IMR-90 (cell line): ENCODE measurements at regions not wholly inside any gene's neighbourhood (a gene's known extent, or its start where the extent isn't known, plus 50 kb on each side); places are given as distances from the start of the nearest gene placed in this dataset.

Experiments used
- ATAC-seq: fragments of 200-7000 bp; cut with Tn5 transposase; 2 replicates; pipeline ENCODE4 v1.9.1; 2020; ENCODE audit warnings: low read depth, mild to moderate bottlenecking, moderate library complexity
- BruUV-seq: library from RNA; stranded (reverse); fragments of 400-500 nt; replicated peaks from 2 replicates; lab custom pipeline; 2021; lab: Mats Ljungman, UMichigan
- CTCF ChIA-PET: fragments of 300-600 bp; formaldehyde crosslinking; extraction: SDS; loops from one replicate; lab custom pipeline; 2021; ENCODE audit warnings: antibody characterized with exemption; lab: Yijun Ruan, JAX
- POLR2A ChIA-PET: fragments of 300-600 bp; sonication (Branson Sonifier 250); formaldehyde crosslinking; loops from one replicate; lab custom pipeline; 2022; ENCODE audit warnings: antibody characterized with exemption; ENCODE audit not compliant: unreplicated experiment; lab: Charles Lee
- DNase-seq: peaks from one replicate; pipeline ENCODE4 v3.0.0; 2013
- H2AFZ ChIP-seq: replicated peaks from 2 replicates; pipeline ENCODE3; 2013; ENCODE audit warnings: low read length, mild to moderate bottlenecking; ENCODE audit not compliant: poor library complexity
- H2AK5ac ChIP-seq: 2 replicates; pipeline ENCODE4 v1.6.1; 2013; ENCODE audit warnings: low read depth, low read length, inconsistent platforms
- H2AK9ac ChIP-seq: replicated peaks from 2 replicates; pipeline ENCODE3; 2013; ENCODE audit warnings: mild to moderate bottlenecking, low read depth, low read length, moderate library complexity; ENCODE audit not compliant: poor library complexity
- H2BK120ac ChIP-seq: 2 replicates; pipeline ENCODE4 v1.6.1; 2013; ENCODE audit warnings: low read depth, low read length, inconsistent platforms
- H2BK15ac ChIP-seq: 3 replicates; pipeline ENCODE4 v1.6.1; 2013; ENCODE audit warnings: low read depth, low read length, inconsistent platforms
- H2BK20ac ChIP-seq: 2 replicates; pipeline ENCODE4 v1.6.1; 2013; ENCODE audit warnings: low read depth, mild to moderate bottlenecking, inconsistent platforms, low read length, moderate library complexity
- H2BK5ac ChIP-seq: 2 replicates; pipeline ENCODE4 v1.6.1; 2013; ENCODE audit warnings: mild to moderate bottlenecking, low read depth, low read length, inconsistent platforms; ENCODE audit not compliant: poor library complexity, severe bottlenecking
- H3K14ac ChIP-seq: replicated peaks from 2 replicates; pipeline ENCODE4 v1.6.1; 2013; ENCODE audit warnings: low read depth, low read length, inconsistent platforms
- H3K18ac ChIP-seq: 2 replicates; pipeline ENCODE4 v1.6.1; 2013; ENCODE audit warnings: low read depth, low read length, control low read depth
- H3K23ac ChIP-seq: 2 replicates; pipeline ENCODE4 v1.6.1; 2013; ENCODE audit warnings: low read depth, low read length, inconsistent platforms
- H3K27ac ChIP-seq: 2 replicates; pipeline ENCODE4 v1.5.1; 2013; ENCODE audit warnings: mild to moderate bottlenecking, control low read depth, low read length; ENCODE audit not compliant: insufficient read depth
- H3K27me3 ChIP-seq: 2 replicates; pipeline ENCODE4 v1.6.1; 2013; ENCODE audit warnings: low read length; ENCODE audit not compliant: control insufficient read depth, insufficient read depth
- H3K36me3 ChIP-seq: 2 replicates; pipeline ENCODE4 v1.6.1; 2013; ENCODE audit warnings: low read length, mixed read lengths; ENCODE audit not compliant: control insufficient read depth, insufficient read depth
- H3K4ac ChIP-seq: 2 replicates; pipeline ENCODE4 v1.6.1; 2013; ENCODE audit warnings: low read depth, low read length, inconsistent platforms
- H3K4me1 ChIP-seq: 2 replicates; pipeline ENCODE4 v1.6.1; 2013; ENCODE audit warnings: low read length, mixed read lengths; ENCODE audit not compliant: control insufficient read depth, insufficient read depth
- H3K4me2 ChIP-seq: 2 replicates; pipeline ENCODE4 v1.6.1; 2013; ENCODE audit warnings: low read depth, mild to moderate bottlenecking, control low read depth, low read length, moderate library complexity
- H3K4me3 ChIP-seq: 2 replicates; pipeline ENCODE4 v1.5.1; 2013; ENCODE audit warnings: low read depth, mild to moderate bottlenecking, control low read depth, low read length, moderate library complexity; ENCODE audit not compliant: insufficient read depth
- H3K56ac ChIP-seq: 2 replicates; pipeline ENCODE4 v1.6.1; 2013; ENCODE audit warnings: low read length, inconsistent platforms; ENCODE audit not compliant: insufficient read depth; ENCODE audit errors: extremely low read depth
- H3K79me1 ChIP-seq, 2 experiments: 2 replicates each; pipeline ENCODE4 v1.6.1; 2013; ENCODE audit warnings: low read length in 2 of 2, inconsistent platforms in 1 of 2, low read depth in 1 of 2
- H3K9ac ChIP-seq: 2 replicates; pipeline ENCODE4 v1.6.1; 2013; ENCODE audit warnings: low read depth, low read length, control low read depth
- H3K9me1 ChIP-seq: 2 replicates; pipeline ENCODE4 v1.6.1; 2013; ENCODE audit warnings: low read length, inconsistent platforms; ENCODE audit not compliant: insufficient read depth
- H3K9me3 ChIP-seq: 2 replicates; pipeline ENCODE4 v1.6.1; 2013; ENCODE audit warnings: low read length; ENCODE audit not compliant: control insufficient read depth, insufficient read depth
- H4K20me1 ChIP-seq: 2 replicates; pipeline ENCODE4 v1.6.1; 2013; ENCODE audit warnings: low read length, inconsistent platforms; ENCODE audit not compliant: insufficient read depth
- H4K5ac ChIP-seq: 2 replicates; pipeline ENCODE4 v1.6.1; 2013; ENCODE audit warnings: mild to moderate bottlenecking, low read depth, low read length, control low read depth
- H4K8ac ChIP-seq, 2 experiments: 2 replicates each; pipeline ENCODE4 v1.6.1; 2013; ENCODE audit warnings: low read depth in 2 of 2, low read length in 2 of 2, control low read depth in 1 of 2, inconsistent platforms in 1 of 2
- H4K91ac ChIP-seq: 2 replicates; pipeline ENCODE4 v1.6.1; 2013; ENCODE audit warnings: low read depth, low read length, inconsistent platforms; ENCODE audit not compliant: insufficient read depth
- BHLHE40 ChIP-seq: fragments of 150-350 bp; IDR thresholded peaks from 2 replicates; pipeline ENCODE4 v1.6.1; 2016; ENCODE audit warnings: mild to moderate bottlenecking, low read depth, low read length
- FOS ChIP-seq: fragments of 150-350 bp; IDR thresholded peaks from 2 replicates; pipeline ENCODE4 v1.6.1; 2016; ENCODE audit warnings: low read depth, low read length
- MAFK ChIP-seq: IDR thresholded peaks from 2 replicates; pipeline ENCODE4 v1.6.1; 2012; ENCODE audit warnings: low read depth, low read length, improper control_type of control experiment
- MXI1 ChIP-seq: IDR thresholded peaks from 2 replicates; pipeline ENCODE4 v1.6.1; 2012; ENCODE audit warnings: low read depth, mild to moderate bottlenecking, low read length, moderate library complexity, borderline replicate concordance
- RAD21 ChIP-seq: IDR thresholded peaks from 2 replicates; pipeline ENCODE4 v1.6.1; 2012; ENCODE audit warnings: low read length, improper control_type of control experiment
- SMC3 ChIP-seq: fragments of 150-350 bp; IDR thresholded peaks from 2 replicates; pipeline ENCODE4 v1.6.1; 2016; ENCODE audit warnings: low read depth, mild to moderate bottlenecking, antibody characterized with exemption, low read length, moderate library complexity
- dilution Hi-C: fragments of 300-500 bp; cut with HindIII; formaldehyde crosslinking; loops from one replicate; pipeline ENCODE4 v1.14.3; 2018; ENCODE audit warnings: low sequenced_read_pairs; ENCODE audit not compliant: unreplicated experiment
- in situ Hi-C: fragments of 300-500 bp; cut with MboI; formaldehyde crosslinking; loops from 3 replicates; pipeline ENCODE4 v1.14.3; 2019; ENCODE audit warnings: low sequenced_read_pairs, inconsistent platforms, mixed read lengths
- intact Hi-C: fragments of 100-400 bp; cut with micrococcal nuclease; formaldehyde crosslinking; loops from 2 replicates; pipeline ENCODE4 v1.10.0; 2022
- TF ChIP-seq, protein P1 (sequence below): fragments of 150-350 bp; IDR thresholded peaks from 2 replicates; pipeline ENCODE4 v1.6.1; 2017; ENCODE audit warnings: mild to moderate bottlenecking, antibody characterized with exemption, low read length, low read depth

- in situ Hi-C loops (no loop called here), intact Hi-C loops (no loop called here), dilution Hi-C loops (no loop called here)
- Histone ChIP-seq H2BK15ac (no peak overlapping the region), H3K9me3 (no peaks in the 10 kb centered on the region), H4K20me1 (no peaks in the 10 kb centered on the region), H2BK20ac (no peak overlapping the region), H3K79me1 (no peaks in the 10 kb centered on the region), H2AK5ac (no peak overlapping the region), H3K56ac (no peak overlapping the region), H3K27me3 (peaks cover 51% of the 10 kb centered on the region), H2BK5ac (no peak overlapping the region), H3K27ac (no peak overlapping the region), H3K36me3 (no peaks in the 10 kb centered on the region), H3K14ac (no peak overlapping the region), H4K8ac (no peak overlapping the region), H3K4ac (no peak overlapping the region), H3K9ac (no peak overlapping the region), H3K9me1 (no peaks in the 10 kb centered on the region), H3K18ac (no peak overlapping the region), H3K4me3 (no peak overlapping the region), H4K91ac (no peak overlapping the region), H3K23ac (no peak overlapping the region), H2AK9ac (no peak overlapping the region), H2AFZ (no peak overlapping the region), H3K4me1 (no peaks in the 10 kb centered on the region), H4K5ac (no peak overlapping the region), H2BK120ac (no peak overlapping the region), H3K4me2 (no peak overlapping the region)
- no TSS peak for BruUV-seq
- POLR2A ChIA-PET: no interaction called here
- ATAC-seq: no peak
- CTCF ChIA-PET: interaction anchor here (0.6 to 2.5 kb wide), 2 partner anchors 19 to 23 kb away, joined by 3 to 8 read pairs; no protein-coding TSS in a partner anchor
- no peak for DNase-seq
- no peak for TF ChIP-seq MXI1
- TF ChIP-seq SMC3: no peak
- TF ChIP-seq, protein P1, sequence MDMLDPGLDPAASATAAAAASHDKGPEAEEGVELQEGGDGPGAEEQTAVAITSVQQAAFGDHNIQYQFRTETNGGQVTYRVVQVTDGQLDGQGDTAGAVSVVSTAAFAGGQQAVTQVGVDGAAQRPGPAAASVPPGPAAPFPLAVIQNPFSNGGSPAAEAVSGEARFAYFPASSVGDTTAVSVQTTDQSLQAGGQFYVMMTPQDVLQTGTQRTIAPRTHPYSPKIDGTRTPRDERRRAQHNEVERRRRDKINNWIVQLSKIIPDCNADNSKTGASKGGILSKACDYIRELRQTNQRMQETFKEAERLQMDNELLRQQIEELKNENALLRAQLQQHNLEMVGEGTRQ: no peak
- no peak for TF ChIP-seq MAFK
- TF ChIP-seq BHLHE40: no peak
- no peak for TF ChIP-seq FOS
- no peak for TF ChIP-seq RAD21
These were observed 61.7 kb upstream of the VPREB1 start for GRCh38 chr22:22182990-22183264.
